IMR-90 (cell line): ENCODE measurements at regions not wholly inside any gene's neighbourhood (a gene's known extent, or its start where the extent isn't known, plus 50 kb on each side); places are given as distances from the start of the nearest gene placed in this dataset.

Experiments
- ATAC-seq: fragments of 200-7000 bp; cut with Tn5 transposase; 2 replicates; pipeline ENCODE4 v1.9.1; 2020; ENCODE audit warnings: low read depth, mild to moderate bottlenecking, moderate library complexity
- BruUV-seq: library from RNA; stranded (reverse); fragments of 400-500 nt; replicated peaks from 2 replicates; lab custom pipeline; 2021; lab: Mats Ljungman, UMichigan
- CTCF ChIA-PET: fragments of 300-600 bp; formaldehyde crosslinking; extraction: SDS; loops from one replicate; lab custom pipeline; 2021; ENCODE audit warnings: antibody characterized with exemption; lab: Yijun Ruan, JAX
- POLR2A ChIA-PET: fragments of 300-600 bp; sonication (Branson Sonifier 250); formaldehyde crosslinking; loops from one replicate; lab custom pipeline; 2022; ENCODE audit warnings: antibody characterized with exemption; ENCODE audit not compliant: unreplicated experiment; lab: Charles Lee
- DNase-seq: peaks from one replicate; pipeline ENCODE4 v3.0.0; 2013
- H2AFZ ChIP-seq: replicated peaks from 2 replicates; pipeline ENCODE3; 2013; ENCODE audit warnings: low read length, mild to moderate bottlenecking; ENCODE audit not compliant: poor library complexity
- H2AK5ac ChIP-seq: 2 replicates; pipeline ENCODE4 v1.6.1; 2013; ENCODE audit warnings: low read depth, low read length, inconsistent platforms
- H2AK9ac ChIP-seq: replicated peaks from 2 replicates; pipeline ENCODE3; 2013; ENCODE audit warnings: mild to moderate bottlenecking, low read depth, low read length, moderate library complexity; ENCODE audit not compliant: poor library complexity
- H2BK120ac ChIP-seq: 2 replicates; pipeline ENCODE4 v1.6.1; 2013; ENCODE audit warnings: low read depth, low read length, inconsistent platforms
- H2BK15ac ChIP-seq: 3 replicates; pipeline ENCODE4 v1.6.1; 2013; ENCODE audit warnings: low read depth, low read length, inconsistent platforms
- H2BK20ac ChIP-seq: 2 replicates; pipeline ENCODE4 v1.6.1; 2013; ENCODE audit warnings: low read depth, mild to moderate bottlenecking, inconsistent platforms, low read length, moderate library complexity
- H2BK5ac ChIP-seq: 2 replicates; pipeline ENCODE4 v1.6.1; 2013; ENCODE audit warnings: mild to moderate bottlenecking, low read depth, low read length, inconsistent platforms; ENCODE audit not compliant: poor library complexity, severe bottlenecking
- H3K14ac ChIP-seq: replicated peaks from 2 replicates; pipeline ENCODE4 v1.6.1; 2013; ENCODE audit warnings: low read depth, low read length, inconsistent platforms
- H3K18ac ChIP-seq: 2 replicates; pipeline ENCODE4 v1.6.1; 2013; ENCODE audit warnings: low read depth, low read length, control low read depth
- H3K23ac ChIP-seq: 2 replicates; pipeline ENCODE4 v1.6.1; 2013; ENCODE audit warnings: low read depth, low read length, inconsistent platforms
- H3K27ac ChIP-seq: 2 replicates; pipeline ENCODE4 v1.5.1; 2013; ENCODE audit warnings: mild to moderate bottlenecking, control low read depth, low read length; ENCODE audit not compliant: insufficient read depth
- H3K27me3 ChIP-seq: 2 replicates; pipeline ENCODE4 v1.6.1; 2013; ENCODE audit warnings: low read length; ENCODE audit not compliant: control insufficient read depth, insufficient read depth
- H3K36me3 ChIP-seq: 2 replicates; pipeline ENCODE4 v1.6.1; 2013; ENCODE audit warnings: low read length, mixed read lengths; ENCODE audit not compliant: control insufficient read depth, insufficient read depth
- H3K4ac ChIP-seq: 2 replicates; pipeline ENCODE4 v1.6.1; 2013; ENCODE audit warnings: low read depth, low read length, inconsistent platforms
- H3K4me1 ChIP-seq: 2 replicates; pipeline ENCODE4 v1.6.1; 2013; ENCODE audit warnings: low read length, mixed read lengths; ENCODE audit not compliant: control insufficient read depth, insufficient read depth
- H3K4me2 ChIP-seq: 2 replicates; pipeline ENCODE4 v1.6.1; 2013; ENCODE audit warnings: low read depth, mild to moderate bottlenecking, control low read depth, low read length, moderate library complexity
- H3K4me3 ChIP-seq: 2 replicates; pipeline ENCODE4 v1.5.1; 2013; ENCODE audit warnings: low read depth, mild to moderate bottlenecking, control low read depth, low read length, moderate library complexity; ENCODE audit not compliant: insufficient read depth
- H3K56ac ChIP-seq: 2 replicates; pipeline ENCODE4 v1.6.1; 2013; ENCODE audit warnings: low read length, inconsistent platforms; ENCODE audit not compliant: insufficient read depth; ENCODE audit errors: extremely low read depth
- H3K79me1 ChIP-seq, 2 experiments: 2 replicates each; pipeline ENCODE4 v1.6.1; 2013; ENCODE audit warnings: low read length in 2 of 2, inconsistent platforms in 1 of 2, low read depth in 1 of 2
- H3K9ac ChIP-seq: 2 replicates; pipeline ENCODE4 v1.6.1; 2013; ENCODE audit warnings: low read depth, low read length, control low read depth
- H3K9me1 ChIP-seq: 2 replicates; pipeline ENCODE4 v1.6.1; 2013; ENCODE audit warnings: low read length, inconsistent platforms; ENCODE audit not compliant: insufficient read depth
- H3K9me3 ChIP-seq: 2 replicates; pipeline ENCODE4 v1.6.1; 2013; ENCODE audit warnings: low read length; ENCODE audit not compliant: control insufficient read depth, insufficient read depth
- H4K20me1 ChIP-seq: 2 replicates; pipeline ENCODE4 v1.6.1; 2013; ENCODE audit warnings: low read length, inconsistent platforms; ENCODE audit not compliant: insufficient read depth
- H4K5ac ChIP-seq: 2 replicates; pipeline ENCODE4 v1.6.1; 2013; ENCODE audit warnings: mild to moderate bottlenecking, low read depth, low read length, control low read depth
- H4K8ac ChIP-seq, 2 experiments: 2 replicates each; pipeline ENCODE4 v1.6.1; 2013; ENCODE audit warnings: low read depth in 2 of 2, low read length in 2 of 2, control low read depth in 1 of 2, inconsistent platforms in 1 of 2
- H4K91ac ChIP-seq: 2 replicates; pipeline ENCODE4 v1.6.1; 2013; ENCODE audit warnings: low read depth, low read length, inconsistent platforms; ENCODE audit not compliant: insufficient read depth
- BHLHE40 ChIP-seq: fragments of 150-350 bp; IDR thresholded peaks from 2 replicates; pipeline ENCODE4 v1.6.1; 2016; ENCODE audit warnings: mild to moderate bottlenecking, low read depth, low read length
- CEBPB ChIP-seq: IDR thresholded peaks from 2 replicates; pipeline ENCODE4 v1.6.1; 2012; ENCODE audit warnings: low read depth, low read length, improper control_type of control experiment
- CHD1 ChIP-seq: IDR thresholded peaks from 2 replicates; pipeline ENCODE4 v1.6.1; 2012; ENCODE audit warnings: low read depth, low read length, improper control_type of control experiment
- CTCF ChIP-seq: conservative IDR thresholded peaks from 2 replicates; pipeline ENCODE4 v1.5.1; 2012; ENCODE audit warnings: mild to moderate bottlenecking, low read depth, low read length, improper control_type of control experiment
- ELK1 ChIP-seq: fragments of 150-350 bp; IDR thresholded peaks from 2 replicates; pipeline ENCODE4 v1.6.1; 2016; ENCODE audit warnings: low read depth, mild to moderate bottlenecking, low read length, moderate library complexity, borderline replicate concordance
- FOS ChIP-seq: fragments of 150-350 bp; IDR thresholded peaks from 2 replicates; pipeline ENCODE4 v1.6.1; 2016; ENCODE audit warnings: low read depth, low read length
- MAFK ChIP-seq: IDR thresholded peaks from 2 replicates; pipeline ENCODE4 v1.6.1; 2012; ENCODE audit warnings: low read depth, low read length, improper control_type of control experiment
- MAZ ChIP-seq: IDR thresholded peaks from 2 replicates; pipeline ENCODE4 v1.6.1; 2012; ENCODE audit warnings: low read depth, mild to moderate bottlenecking, low read length, improper control_type of control experiment, moderate library complexity, borderline replicate concordance
- MXI1 ChIP-seq: IDR thresholded peaks from 2 replicates; pipeline ENCODE4 v1.6.1; 2012; ENCODE audit warnings: low read depth, mild to moderate bottlenecking, low read length, moderate library complexity, borderline replicate concordance
- NFE2L2 ChIP-seq: fragments of 150-350 bp; IDR thresholded peaks from 2 replicates; pipeline ENCODE4 v1.6.1; 2016; ENCODE audit warnings: low read depth, mild to moderate bottlenecking, low read length
- POLR2A ChIP-seq: IDR thresholded peaks from 2 replicates; pipeline ENCODE4 v1.6.1; 2012; ENCODE audit warnings: mild to moderate bottlenecking, low read depth, low read length
- RAD21 ChIP-seq: IDR thresholded peaks from 2 replicates; pipeline ENCODE4 v1.6.1; 2012; ENCODE audit warnings: low read length, improper control_type of control experiment
- RCOR1 ChIP-seq: IDR thresholded peaks from 2 replicates; pipeline ENCODE4 v1.6.1; 2012; ENCODE audit warnings: mild to moderate bottlenecking, low read length, improper control_type of control experiment; ENCODE audit not compliant: insufficient replicate concordance
- RFX5 ChIP-seq: IDR thresholded peaks from 2 replicates; pipeline ENCODE4 v1.8.0; 2012; ENCODE audit warnings: low read depth, mild to moderate bottlenecking, low read length, moderate library complexity
- SMC3 ChIP-seq: fragments of 150-350 bp; IDR thresholded peaks from 2 replicates; pipeline ENCODE4 v1.6.1; 2016; ENCODE audit warnings: low read depth, mild to moderate bottlenecking, antibody characterized with exemption, low read length, moderate library complexity
- USF2 ChIP-seq: fragments of 150-350 bp; IDR thresholded peaks from 2 replicates; pipeline ENCODE4 v1.6.1; 2017; ENCODE audit warnings: mild to moderate bottlenecking, antibody characterized with exemption, low read length, low read depth
- dilution Hi-C: fragments of 300-500 bp; cut with HindIII; formaldehyde crosslinking; loops from one replicate; pipeline ENCODE4 v1.14.3; 2018; ENCODE audit warnings: low sequenced_read_pairs; ENCODE audit not compliant: unreplicated experiment
- in situ Hi-C: fragments of 300-500 bp; cut with MboI; formaldehyde crosslinking; loops from 3 replicates; pipeline ENCODE4 v1.14.3; 2019; ENCODE audit warnings: low sequenced_read_pairs, inconsistent platforms, mixed read lengths
- intact Hi-C: fragments of 100-400 bp; cut with micrococcal nuclease; formaldehyde crosslinking; loops from 2 replicates; pipeline ENCODE4 v1.10.0; 2022

GRCh38 chr1:73136975-73137374 lies 854.6 kb upstream of the NEGR1 start:
- no peak overlapping the region for H4K8ac ChIP-seq
- H3K23ac ChIP-seq: no peak overlapping the region
- no peak for TF ChIP-seq FOS
- no peak for TF ChIP-seq SMC3
- TF ChIP-seq MXI1: no peak
- TF ChIP-seq CTCF: no peak
- TF ChIP-seq CHD1: no peak
- TF ChIP-seq MAFK: no peak
- TF ChIP-seq RCOR1: no peak
- TF ChIP-seq USF2: no peak
- no peak for TF ChIP-seq NFE2L2
- TF ChIP-seq MAZ: no peak
- no peak for TF ChIP-seq ELK1
- TF ChIP-seq BHLHE40: no peak
- TF ChIP-seq RAD21: no peak
- no peak for TF ChIP-seq POLR2A
- TF ChIP-seq RFX5: no peak
- no peak for TF ChIP-seq CEBPB
- H3K9me1 ChIP-seq: no peaks in the 10 kb centered on the region
- intact Hi-C loops: no loop called here
- H3K14ac ChIP-seq: no peak overlapping the region
- no peak overlapping the region for H3K56ac ChIP-seq
- in situ Hi-C loops: no loop called here
- H3K4me3 ChIP-seq: no peak overlapping the region
- no peaks in the 10 kb centered on the region for H3K36me3 ChIP-seq
- BruUV-seq: no TSS peak
- H2BK5ac ChIP-seq: no peak overlapping the region
- CTCF ChIA-PET: no interaction called here
- no peak overlapping the region for H2BK120ac ChIP-seq
- ATAC-seq (no peak), DNase-seq (no peak)
- H3K79me1 ChIP-seq: no peaks in the 10 kb centered on the region
- peaks cover 2% of the 10 kb centered on the region; the same call in 1 of the 2 replicates for H3K9me3 ChIP-seq
- H2AK5ac ChIP-seq: no peak overlapping the region
- no peaks in the 10 kb centered on the region for H4K20me1 ChIP-seq
- dilution Hi-C loops: no loop called here
- H3K9ac ChIP-seq: no peak overlapping the region
- no peak overlapping the region for H2AK9ac ChIP-seq
- H4K91ac ChIP-seq: no peak overlapping the region
- no peak overlapping the region for H2BK15ac ChIP-seq
- H2BK20ac ChIP-seq: no peak overlapping the region
- no peak overlapping the region for H3K4ac ChIP-seq
- H3K4me1 ChIP-seq: no peaks in the 10 kb centered on the region
- no peak overlapping the region for H3K4me2 ChIP-seq
- no peak overlapping the region for H2AFZ ChIP-seq
- POLR2A ChIA-PET: no interaction called here
- H3K27me3 ChIP-seq: no peaks in the 10 kb centered on the region
- no peak overlapping the region for H3K27ac ChIP-seq
- H3K18ac ChIP-seq: no peak overlapping the region
- H4K5ac ChIP-seq: no peak overlapping the region
